ENCODE measurements at regions not wholly inside any gene's neighbourhood (a gene's known extent, or its start where the extent isn't known, plus 50 kb on each side); places are given as distances from the start of the nearest gene placed in this dataset.
"Not testable (repeated sequence)": the region's sequence is repeated elsewhere in the genome, so short reads cannot be mapped to it uniquely, and the experiment has no call there.

- in situ Hi-C loops (cut with HindIII; ENCODE audit: low sequenced_read_pairs): no loop called here
- no peak for DNase-seq (ENCODE audit: low spot score)
These were observed 346.2 kb upstream of the SNX7 start for GRCh38 chr1:98315309-98315708.

- in situ Hi-C loops (cut with HindIII; ENCODE audit: low sequenced_read_pairs): no loop called here
- DNase-seq (ENCODE audit: low spot score): no peak
These were observed 346.9 kb upstream of the SNX7 start for GRCh38 chr1:98314601-98315000.

GRCh38 chr1:98306517-98307089 is 354.9 kb upstream of the SNX7 start:
- DNase-seq (ENCODE audit: low spot score): no peak
- in situ Hi-C loops (cut with HindIII; ENCODE audit: low sequenced_read_pairs): no loop called here

- in situ Hi-C loops (cut with HindIII; ENCODE audit: low sequenced_read_pairs): no loop called here
- DNase-seq (ENCODE audit: low spot score): no peak
These were observed 356.2 kb upstream of the SNX7 start for GRCh38 chr1:98305362-98305761.

- in situ Hi-C loops (cut with HindIII; ENCODE audit: low sequenced_read_pairs): no loop called here
- no peak for DNase-seq (ENCODE audit: low spot score)
These were observed 356.6 kb upstream of the SNX7 start for GRCh38 chr1:98304888-98305287.

GRCh38 chr1:98299861-98300260 is 361.7 kb upstream of the SNX7 start:
- DNase-seq (ENCODE audit: low spot score): no peak
- in situ Hi-C loops (cut with HindIII; ENCODE audit: low sequenced_read_pairs): no loop called here

GRCh38 chr1:98299313-98299712 is 362.2 kb upstream of the SNX7 start:
- in situ Hi-C loops (cut with HindIII; ENCODE audit: low sequenced_read_pairs): no loop called here
- DNase-seq (ENCODE audit: low spot score): no peak

GRCh38 chr1:98298319-98298718 is 363.2 kb upstream of the SNX7 start:
- DNase-seq (ENCODE audit: low spot score): no peak
- in situ Hi-C loops (cut with HindIII; ENCODE audit: low sequenced_read_pairs): no loop called here

GRCh38 chr1:98296681-98297080 is 364.8 kb upstream of the SNX7 start:
- DNase-seq (ENCODE audit: low spot score): no peak
- in situ Hi-C loops (cut with HindIII; ENCODE audit: low sequenced_read_pairs): no loop called here

- no peak for DNase-seq (ENCODE audit: low spot score)
- in situ Hi-C loops (cut with HindIII; ENCODE audit: low sequenced_read_pairs): no loop called here
These were observed 367.4 kb upstream of the SNX7 start for GRCh38 chr1:98294127-98294526.

- in situ Hi-C loops (cut with HindIII; ENCODE audit: low sequenced_read_pairs): no loop called here
- no peak for DNase-seq (ENCODE audit: low spot score)
These were observed 368.5 kb upstream of the SNX7 start for GRCh38 chr1:98292994-98293393.

GRCh38 chr1:98289311-98289710 is 368.5 kb upstream of the DPYD start:
- DNase-seq (ENCODE audit: low spot score): no peak
- in situ Hi-C loops (cut with HindIII; ENCODE audit: low sequenced_read_pairs): no loop called here

GRCh38 chr1:98288494-98288893 is 367.7 kb upstream of the DPYD start:
- in situ Hi-C loops (cut with HindIII; ENCODE audit: low sequenced_read_pairs): no loop called here
- DNase-seq (ENCODE audit: low spot score): no peak

- in situ Hi-C loops (cut with HindIII; ENCODE audit: low sequenced_read_pairs): no loop called here
- DNase-seq (ENCODE audit: low spot score): no peak
These were observed 366.8 kb upstream of the DPYD start for GRCh38 chr1:98287626-98288025.

GRCh38 chr1:98286656-98287055 is 365.8 kb upstream of the DPYD start:
- no peak for DNase-seq (ENCODE audit: low spot score)
- in situ Hi-C loops (cut with HindIII; ENCODE audit: low sequenced_read_pairs): no loop called here

- DNase-seq (ENCODE audit: low spot score); in situ Hi-C loops (cut with HindIII; ENCODE audit: low sequenced_read_pairs): not testable (repeated sequence)
These were observed 364.5 kb upstream of the DPYD start for GRCh38 chr1:98285286-98285685.

GRCh38 chr1:98280049-98280448 is 359.2 kb upstream of the DPYD start:
- in situ Hi-C loops (cut with HindIII; ENCODE audit: low sequenced_read_pairs): no loop called here
- no peak for DNase-seq (ENCODE audit: low spot score)

GRCh38 chr1:98278055-98278454 is 357.2 kb upstream of the DPYD start:
- DNase-seq (ENCODE audit: low spot score): no peak
- in situ Hi-C loops (cut with HindIII; ENCODE audit: low sequenced_read_pairs): no loop called here

GRCh38 chr1:98277118-98277517 is 356.3 kb upstream of the DPYD start:
- DNase-seq (ENCODE audit: low spot score): no peak
- in situ Hi-C loops (cut with HindIII; ENCODE audit: low sequenced_read_pairs): no loop called here

GRCh38 chr1:98276514-98276913 is 355.7 kb upstream of the DPYD start:
- no peak for DNase-seq (ENCODE audit: low spot score)
- in situ Hi-C loops (cut with HindIII; ENCODE audit: low sequenced_read_pairs): no loop called here

- DNase-seq (ENCODE audit: low spot score): no peak
- in situ Hi-C loops (cut with HindIII; ENCODE audit: low sequenced_read_pairs): no loop called here
These were observed 347.5 kb upstream of the DPYD start for GRCh38 chr1:98268316-98268715.

GRCh38 chr1:98267423-98267822 is 346.6 kb upstream of the DPYD start:
- in situ Hi-C loops (cut with HindIII; ENCODE audit: low sequenced_read_pairs): no loop called here
- no peak for DNase-seq (ENCODE audit: low spot score)
